ENCODE measurements at regions not wholly inside any gene's neighbourhood (a gene's known extent, or its start where the extent isn't known, plus 50 kb on each side); places are given as distances from the start of the nearest gene placed in this dataset.

DNA sequence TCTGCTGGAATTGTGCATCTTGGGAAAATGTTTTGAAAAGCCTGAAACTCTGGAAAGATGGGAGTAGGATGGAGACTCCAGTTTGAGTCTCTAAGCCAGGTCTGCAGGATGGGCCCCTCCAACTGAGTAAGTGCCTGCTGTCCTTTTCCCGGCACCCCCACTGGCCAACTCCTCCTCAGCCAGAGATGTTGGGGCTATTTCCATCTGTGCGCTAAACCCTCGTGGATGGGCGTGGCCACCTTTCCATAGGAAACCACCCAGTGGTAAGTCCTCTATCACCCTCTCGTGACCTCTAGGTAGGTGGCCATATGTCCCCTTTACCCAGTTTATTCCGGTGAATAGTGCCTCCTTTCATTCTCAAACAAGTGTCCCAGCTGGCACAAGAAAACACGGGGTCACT, 250.9 kb downstream of the TOMM20 start:
- TF ChIP-seq, protein P1, sequence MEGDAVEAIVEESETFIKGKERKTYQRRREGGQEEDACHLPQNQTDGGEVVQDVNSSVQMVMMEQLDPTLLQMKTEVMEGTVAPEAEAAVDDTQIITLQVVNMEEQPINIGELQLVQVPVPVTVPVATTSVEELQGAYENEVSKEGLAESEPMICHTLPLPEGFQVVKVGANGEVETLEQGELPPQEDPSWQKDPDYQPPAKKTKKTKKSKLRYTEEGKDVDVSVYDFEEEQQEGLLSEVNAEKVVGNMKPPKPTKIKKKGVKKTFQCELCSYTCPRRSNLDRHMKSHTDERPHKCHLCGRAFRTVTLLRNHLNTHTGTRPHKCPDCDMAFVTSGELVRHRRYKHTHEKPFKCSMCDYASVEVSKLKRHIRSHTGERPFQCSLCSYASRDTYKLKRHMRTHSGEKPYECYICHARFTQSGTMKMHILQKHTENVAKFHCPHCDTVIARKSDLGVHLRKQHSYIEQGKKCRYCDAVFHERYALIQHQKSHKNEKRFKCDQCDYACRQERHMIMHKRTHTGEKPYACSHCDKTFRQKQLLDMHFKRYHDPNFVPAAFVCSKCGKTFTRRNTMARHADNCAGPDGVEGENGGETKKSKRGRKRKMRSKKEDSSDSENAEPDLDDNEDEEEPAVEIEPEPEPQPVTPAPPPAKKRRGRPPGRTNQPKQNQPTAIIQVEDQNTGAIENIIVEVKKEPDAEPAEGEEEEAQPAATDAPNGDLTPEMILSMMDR (optimal IDR thresholded peaks at IDR 0.05 in 1 of 3, IDR thresholded peaks at IDR 0.05 in 1 of 3, conservative IDR thresholded peaks at IDR 0.05 in 1 of 3; ENCODE audit: extremely low read depth in 1 of 3, insufficient read depth in 2 of 3, low read length in 3 of 3) = no peak
- TF ChIP-seq EZH2 (IDR thresholded peaks at IDR 0.05; ENCODE audit: low read length) = no peak
